Suppressor macrophage (primary cell): ENCODE measurements at regions not wholly inside any gene's neighbourhood (a gene's known extent, or its start where the extent isn't known, plus 50 kb on each side); places are given as distances from the start of the nearest gene placed in this dataset.
A peak's percentile ranks its signal among the peaks of the same experiment; 100 is the strongest.
"Not testable (repeated sequence)": the region's sequence is repeated elsewhere in the genome, so short reads cannot be mapped to it uniquely, and the experiment has no call there.

Source experiments
- DNase-seq, 4 experiments: peaks; one replicate each; pipeline ENCODE4 v3.0.0-alpha.2; 2020 to 2022

DNA sequence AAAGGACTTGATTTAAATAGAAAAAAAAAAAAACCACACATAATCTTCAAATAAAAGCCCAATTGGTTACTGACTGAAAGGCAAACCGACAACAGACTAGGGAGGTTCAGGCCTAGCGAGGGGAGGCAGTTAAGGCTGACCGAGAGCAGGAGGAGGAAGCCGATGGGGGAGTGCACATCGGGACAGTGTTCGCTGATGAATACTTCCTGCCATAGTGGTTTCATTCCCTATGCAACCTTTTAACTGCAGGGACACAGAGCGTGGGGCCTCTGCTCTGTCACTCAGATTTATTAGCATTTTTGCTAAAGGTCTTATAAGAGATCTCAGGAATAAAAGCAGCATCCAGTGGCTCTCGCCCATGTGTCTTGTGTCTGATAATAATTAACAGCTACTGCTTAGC is 343.2 kb upstream of the CHRNA7 start:
- DNase-seq, result not testable (repeated sequence)

DNA sequence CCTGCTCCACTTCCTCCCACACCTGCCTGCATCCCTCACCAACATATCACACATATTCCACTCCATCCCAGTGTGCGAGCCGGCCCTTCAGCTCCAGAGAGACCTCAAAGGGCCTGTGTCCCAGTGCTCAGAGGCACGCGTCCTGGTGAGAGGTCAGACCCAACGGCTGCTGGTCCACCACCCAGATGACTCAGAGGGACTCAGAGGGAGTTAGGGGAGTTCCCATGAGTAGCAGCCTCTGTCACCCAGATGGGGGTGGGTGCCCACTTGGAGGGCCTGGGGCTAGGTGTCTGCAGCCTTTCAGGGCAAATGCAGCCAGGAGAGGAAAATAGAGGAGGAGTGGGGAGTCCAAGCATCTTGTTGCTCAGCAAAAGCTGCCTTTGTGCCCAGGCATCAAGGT is 333.8 kb upstream of the CHRNA7 start:
- not testable (repeated sequence) for DNase-seq

DNA sequence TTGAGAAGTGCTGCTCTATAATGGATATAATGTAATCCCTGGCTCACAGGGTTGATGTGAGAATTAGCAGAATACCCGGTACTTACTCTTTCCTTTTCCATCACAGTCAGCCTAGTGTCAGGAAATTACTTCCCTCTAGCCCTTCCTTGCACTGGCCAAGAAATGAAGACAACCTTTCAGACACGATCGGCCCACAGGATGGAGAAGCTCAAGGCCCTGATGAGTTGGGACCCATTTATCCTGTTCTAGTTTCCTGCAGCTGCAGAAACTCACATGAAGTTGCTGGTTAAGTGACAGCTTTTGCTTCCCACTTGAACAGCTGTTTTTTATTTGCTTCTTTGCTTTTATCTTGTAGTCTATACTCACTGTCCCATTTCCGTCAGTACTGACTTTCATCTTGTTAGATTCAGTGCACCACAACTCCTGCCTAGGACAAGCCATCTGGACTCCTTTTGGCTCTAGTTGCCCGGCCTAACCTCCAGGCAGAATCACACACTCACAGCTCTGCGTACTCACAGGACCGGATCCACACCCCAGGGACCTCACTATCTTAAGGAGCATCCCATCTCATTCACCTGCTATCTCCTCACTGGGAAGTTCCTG is 325.1 kb upstream of the CHRNA7 start:
- DNase-seq, result not testable (repeated sequence)

DNA sequence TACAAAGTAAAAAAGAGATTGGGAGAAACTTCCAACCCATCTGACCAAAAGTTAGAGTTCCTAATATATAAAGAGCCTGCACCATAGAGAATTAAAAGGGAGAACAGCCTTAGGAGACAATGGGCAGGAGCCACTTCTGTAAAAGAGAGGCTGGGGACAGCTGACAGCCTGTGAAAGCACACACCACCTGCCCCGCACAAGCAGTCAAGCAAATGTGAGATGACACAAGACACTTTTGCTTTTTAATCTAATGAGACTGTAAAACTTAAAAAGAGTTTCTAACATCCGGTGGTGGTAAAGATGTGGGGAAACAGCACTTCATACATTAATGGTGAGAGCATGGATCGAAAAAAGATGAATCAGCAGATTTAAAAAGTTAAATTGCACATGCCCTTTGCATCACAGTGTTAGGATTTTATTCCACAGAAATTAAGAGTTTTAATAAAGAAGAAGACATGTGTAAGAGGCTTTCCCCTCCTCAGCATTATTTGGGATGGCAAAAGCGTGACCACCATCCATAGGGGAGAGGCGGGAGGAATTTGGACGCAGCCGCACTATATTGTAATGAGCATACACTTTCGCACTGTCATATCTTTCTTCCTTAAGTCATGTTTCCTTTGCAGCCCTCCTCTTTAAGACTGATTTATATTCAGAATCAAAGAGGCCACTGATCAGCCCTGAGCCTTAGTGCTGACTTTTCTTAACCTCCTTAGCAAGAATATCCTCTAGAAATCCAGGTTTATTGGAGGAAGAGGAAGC is 322.2 kb upstream of the CHRNA7 start:
- not testable (repeated sequence) for DNase-seq

DNA sequence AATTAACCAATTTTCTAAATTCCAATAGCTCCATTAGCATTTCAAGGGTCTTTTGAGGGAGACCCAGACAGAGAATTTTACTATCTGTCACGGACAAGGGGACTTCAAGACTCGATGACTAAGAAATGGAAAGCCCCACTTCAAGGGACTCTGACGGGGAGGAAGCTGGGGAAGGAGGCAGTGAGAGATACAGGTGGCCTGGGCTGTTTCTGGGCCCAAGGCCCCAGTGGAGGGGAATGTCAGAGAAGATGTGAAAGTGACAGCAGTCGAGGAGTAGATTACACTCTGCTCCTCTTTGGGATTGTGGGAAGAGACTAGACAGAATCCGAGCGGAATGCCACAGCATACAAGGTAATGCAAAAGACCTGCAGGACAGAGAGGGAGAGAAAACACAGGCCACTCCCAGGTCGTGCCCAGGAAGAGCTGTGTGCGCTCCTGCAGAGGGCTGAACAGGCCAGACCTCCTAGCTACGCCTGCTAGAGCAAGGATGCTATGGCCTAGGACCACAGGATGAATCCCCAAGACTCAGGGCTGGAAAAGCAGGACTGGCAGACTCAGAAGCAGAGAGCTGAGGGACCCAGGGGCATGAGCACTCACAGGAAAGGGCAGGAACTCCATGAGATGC is 321.5 kb upstream of the CHRNA7 start:
- DNase-seq, result not testable (repeated sequence)

DNA sequence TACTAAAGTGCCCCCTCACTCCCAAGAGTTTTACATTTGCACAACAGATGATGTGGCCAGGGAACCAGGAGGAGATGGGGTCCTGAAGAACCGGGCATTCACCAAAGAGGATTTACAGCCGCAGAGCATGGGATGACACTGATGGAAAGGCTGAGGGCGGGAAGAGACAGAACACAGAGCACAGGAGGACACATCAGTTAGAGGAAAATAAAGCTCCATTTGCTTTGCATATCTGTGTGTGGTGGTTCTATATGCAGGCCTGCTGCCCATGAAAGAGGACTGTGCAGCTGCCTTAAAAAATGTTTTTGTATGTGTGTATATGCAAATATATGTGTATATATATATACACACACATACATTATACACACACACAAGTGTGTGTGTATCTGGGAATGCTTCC is 320.8 kb upstream of the CHRNA7 start:
- DNase-seq, result not testable (repeated sequence)

DNA sequence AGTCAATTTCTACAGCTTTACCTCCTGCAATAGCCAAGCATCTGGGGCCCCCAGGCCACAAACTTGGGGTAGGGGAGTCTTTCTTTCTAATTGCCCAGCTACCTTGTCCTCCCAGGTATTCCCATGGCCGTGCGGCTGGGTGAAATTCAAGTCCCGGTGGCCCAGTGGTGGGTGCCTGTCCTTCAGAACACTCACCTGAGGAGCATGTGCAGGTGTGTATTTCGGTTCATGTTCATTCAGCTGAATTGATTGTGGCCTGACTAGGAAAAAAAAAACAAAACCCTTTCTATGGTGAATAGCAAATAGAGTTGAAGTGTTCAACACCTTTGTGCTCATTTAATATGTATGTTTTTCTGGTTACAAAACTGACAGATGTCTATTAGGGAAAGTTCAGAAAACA is 319.5 kb upstream of the CHRNA7 start:
- DNase-seq, result not testable (repeated sequence)

DNA sequence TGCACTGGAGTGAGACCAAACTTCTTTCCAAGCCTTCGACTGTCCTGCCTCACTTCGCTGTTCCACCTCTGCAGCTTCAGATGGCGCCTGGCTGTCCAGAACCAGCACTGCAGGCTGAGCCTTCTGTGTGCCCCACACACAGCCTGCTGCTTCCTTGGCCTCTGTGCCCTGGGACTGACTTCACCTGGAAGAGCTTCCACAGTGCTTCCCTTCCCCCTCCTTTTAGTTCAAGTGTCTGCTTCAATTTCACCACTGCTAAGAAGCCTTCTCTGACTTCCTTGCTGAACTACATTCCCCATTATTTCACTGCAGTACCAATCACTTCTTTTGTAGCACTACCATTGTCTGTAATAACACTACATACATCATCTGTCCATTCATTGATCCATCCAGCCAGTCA is 315.1 kb upstream of the CHRNA7 start:
- DNase-seq, result not testable (repeated sequence)

DNA sequence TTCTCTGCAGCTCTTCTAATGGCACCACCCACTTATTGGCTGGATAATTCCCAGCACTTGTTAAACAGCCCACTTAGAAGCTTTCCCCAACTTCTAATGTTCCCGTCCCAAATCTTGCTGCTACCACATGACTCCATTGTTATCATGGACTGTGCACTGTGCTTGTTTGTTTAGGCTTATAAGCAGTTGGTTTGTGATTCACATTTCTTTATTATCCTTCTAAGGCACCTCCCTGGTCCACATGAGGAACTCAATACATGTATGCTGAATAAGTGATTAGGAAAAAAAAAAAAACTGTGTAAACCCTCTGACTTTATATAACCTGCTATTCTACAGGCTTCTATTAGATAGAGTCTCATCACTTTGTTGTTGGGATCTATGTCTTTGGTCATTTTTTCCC is 311.7 kb upstream of the CHRNA7 start:
- not testable (repeated sequence) for DNase-seq

DNA sequence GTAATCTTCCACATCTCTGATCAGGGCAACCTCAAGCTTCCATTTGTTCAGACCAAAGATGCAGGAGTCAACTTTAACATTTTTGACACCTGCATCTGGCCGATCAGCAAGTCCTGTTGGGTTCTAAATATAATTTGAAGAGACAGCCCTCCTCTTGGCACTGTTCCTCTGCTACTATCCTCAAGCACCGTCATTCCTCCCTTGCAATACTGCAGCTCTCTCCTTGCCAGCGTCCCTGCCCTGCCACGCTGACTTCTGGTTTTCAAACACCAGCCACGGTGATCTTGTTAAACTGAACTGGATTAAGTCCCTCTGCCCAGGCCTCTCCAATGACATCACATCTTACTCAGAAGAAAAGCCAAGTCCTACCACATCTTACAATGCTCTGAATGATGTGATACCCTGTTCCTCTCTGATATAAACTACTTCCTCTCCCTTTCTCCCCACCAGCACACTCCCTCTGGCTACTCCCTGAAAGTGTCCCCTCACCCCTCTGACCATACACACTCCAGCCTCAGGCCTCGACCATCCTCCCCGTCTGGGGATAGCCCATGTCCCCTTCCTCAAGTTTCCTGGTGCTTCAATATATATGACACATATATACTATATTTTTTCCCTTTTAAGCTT is 310.8 kb upstream of the CHRNA7 start:
- not testable (repeated sequence) for DNase-seq

DNA sequence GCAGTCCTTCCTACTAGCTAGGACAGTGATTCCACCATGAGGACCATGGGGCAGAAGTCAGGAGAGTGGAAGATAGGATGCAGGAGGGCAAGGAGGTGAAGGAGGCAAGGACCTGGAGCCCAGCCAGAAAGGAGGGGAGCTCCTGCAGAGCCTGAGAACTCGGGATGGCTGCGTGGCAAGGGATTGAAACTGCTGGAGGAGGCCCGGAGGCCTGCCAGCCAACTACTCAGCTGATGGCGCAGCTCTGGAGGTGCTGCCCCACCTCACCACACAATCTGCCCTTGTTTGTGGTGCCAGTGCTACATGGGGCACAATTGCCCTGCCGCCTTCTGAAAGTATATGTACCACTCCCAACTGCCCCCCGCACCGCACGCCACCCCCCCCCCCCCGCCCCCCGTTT is 307.3 kb upstream of the CHRNA7 start:
- DNase-seq, result not testable (repeated sequence)

DNA sequence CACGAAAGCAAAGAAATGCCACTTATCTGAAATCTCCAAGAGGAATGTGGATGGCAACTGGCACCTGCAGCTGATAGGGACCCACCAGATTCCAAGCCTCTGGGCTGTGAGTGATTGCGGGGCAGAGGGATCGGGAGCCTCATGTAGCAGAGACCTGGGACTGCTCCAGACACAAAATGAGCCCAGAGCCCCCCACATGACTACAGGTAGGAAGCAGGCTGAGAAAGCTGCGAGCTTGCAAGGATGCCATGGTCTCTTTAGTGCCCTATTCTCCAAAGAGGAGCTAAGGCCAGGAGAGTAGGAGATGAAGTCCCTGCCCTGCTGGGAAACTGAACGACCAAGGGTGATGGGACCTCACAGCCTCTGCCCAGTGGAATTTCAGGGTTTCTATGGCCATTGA is 305.4 kb upstream of the CHRNA7 start:
- not testable (repeated sequence) for DNase-seq

DNA sequence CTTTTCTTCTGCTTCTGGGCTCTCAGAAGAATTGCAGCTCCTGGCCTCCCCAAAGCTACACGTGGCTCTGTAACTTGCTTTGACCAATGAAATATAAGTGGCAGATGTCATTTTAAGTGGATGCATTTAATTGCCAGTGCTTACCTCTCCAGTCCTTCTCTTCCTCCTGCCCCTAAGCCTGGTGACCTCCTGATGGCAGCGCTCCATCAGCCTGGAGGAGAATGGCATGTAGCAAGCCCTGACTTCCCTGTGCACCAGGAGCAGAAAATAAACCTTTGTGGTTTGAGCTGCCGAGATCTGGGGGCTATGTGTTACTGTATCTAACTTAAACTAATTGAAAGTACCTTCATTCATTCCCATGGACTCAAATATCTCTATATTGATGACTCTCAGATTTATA is 304.7 kb upstream of the CHRNA7 start:
- DNase-seq, result not testable (repeated sequence)

DNA sequence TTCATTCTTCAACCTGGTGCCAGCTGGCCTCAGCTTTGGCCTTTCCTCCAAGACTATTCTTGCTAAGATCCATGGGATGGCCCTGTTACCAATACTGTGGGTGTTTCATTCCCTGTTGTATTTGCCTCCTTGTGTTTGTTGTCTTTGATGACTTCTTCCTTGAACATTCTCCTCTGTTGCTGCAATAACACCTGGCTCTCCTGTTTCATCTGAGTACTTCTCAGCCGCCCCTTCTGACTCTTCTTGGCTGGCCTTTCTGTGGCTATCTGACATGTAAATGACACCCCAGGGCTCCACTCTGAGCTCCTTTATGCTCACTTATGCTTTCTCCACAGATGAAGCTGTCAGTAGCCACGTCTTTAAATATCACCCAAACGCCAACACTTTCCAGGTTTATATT is 302.7 kb upstream of the CHRNA7 start:
- DNase-seq, result no peak

DNA sequence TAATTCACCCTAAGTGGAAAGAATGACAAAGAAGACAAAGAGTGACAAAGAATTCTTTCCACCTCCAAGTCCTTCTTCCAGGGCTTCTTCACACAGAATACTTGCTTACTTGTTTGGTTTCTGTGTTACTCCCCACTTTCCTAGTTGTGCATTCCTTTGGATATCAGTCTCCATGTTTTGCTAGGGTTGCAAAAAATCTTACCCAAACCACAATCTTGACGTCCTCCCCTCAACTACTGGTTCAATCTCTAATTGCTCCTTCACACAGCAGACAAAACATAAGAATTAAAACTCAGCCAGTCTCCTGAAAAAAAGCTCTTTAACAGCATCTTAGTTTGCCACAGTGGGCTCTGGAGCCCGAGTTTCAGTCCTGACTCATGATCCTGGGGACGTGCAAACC is 297.6 kb upstream of the CHRNA7 start:
- DNase-seq, result no peak

DNA sequence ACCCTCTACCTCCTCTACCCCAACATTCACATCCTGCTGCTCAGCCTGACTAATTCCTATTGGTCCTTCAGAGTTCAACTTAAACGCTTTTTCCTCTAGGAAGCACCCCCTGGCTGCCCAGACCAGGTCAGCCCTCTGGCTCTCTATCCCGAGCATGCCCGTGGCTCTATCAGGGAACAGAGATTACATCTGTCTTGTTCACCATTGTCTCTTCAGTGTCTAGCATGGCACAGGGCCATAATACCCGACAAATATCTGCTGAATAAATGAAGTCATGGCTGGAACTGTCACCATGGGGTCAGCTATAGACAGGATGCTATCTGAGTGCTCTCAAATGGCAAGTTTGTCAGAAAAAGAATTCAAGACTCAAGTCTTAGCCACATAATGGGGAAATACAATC is 296.9 kb upstream of the CHRNA7 start:
- DNase-seq, result no peak

DNA sequence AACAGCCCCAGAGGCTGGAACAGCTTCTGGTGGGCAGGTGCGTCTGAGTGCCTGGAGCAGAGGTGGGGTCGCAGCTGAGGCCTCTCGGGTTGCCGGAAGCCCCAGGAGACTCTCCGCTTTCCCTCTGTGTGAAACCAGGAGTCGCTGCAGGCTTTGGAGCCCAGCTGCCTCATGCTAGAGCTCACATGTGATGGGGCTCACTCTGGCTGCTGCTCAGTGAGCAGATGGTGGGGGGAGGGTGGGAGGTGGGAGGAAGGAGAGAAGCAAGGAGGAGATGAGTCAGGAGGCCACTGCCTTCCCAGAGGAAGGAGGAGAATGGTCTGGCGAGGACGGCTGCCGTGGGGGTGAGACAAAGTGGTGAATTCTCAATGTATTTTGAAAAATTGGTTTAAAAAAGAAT is 290.1 kb upstream of the CHRNA7 start:
- DNase-seq, result no peak

DNA sequence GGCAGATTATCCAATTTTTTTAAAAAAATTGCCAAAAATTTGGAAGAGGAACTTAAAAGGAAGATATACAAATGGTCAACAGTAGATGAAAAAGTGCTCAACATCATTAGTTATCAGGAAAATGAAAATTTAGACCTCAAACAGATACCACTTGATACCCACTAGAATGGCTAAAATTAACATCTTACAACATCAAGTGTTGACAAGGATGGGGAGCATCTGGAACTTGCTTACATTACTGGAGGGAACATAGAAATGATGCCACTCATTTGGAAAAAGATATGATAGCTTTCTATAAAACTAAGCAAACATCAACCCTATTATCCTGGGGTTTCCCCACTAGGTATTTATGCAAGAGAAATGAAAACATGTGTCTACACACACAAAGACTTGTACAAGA is 284.5 kb upstream of the CHRNA7 start:
- DNase-seq, result no peak

DNA sequence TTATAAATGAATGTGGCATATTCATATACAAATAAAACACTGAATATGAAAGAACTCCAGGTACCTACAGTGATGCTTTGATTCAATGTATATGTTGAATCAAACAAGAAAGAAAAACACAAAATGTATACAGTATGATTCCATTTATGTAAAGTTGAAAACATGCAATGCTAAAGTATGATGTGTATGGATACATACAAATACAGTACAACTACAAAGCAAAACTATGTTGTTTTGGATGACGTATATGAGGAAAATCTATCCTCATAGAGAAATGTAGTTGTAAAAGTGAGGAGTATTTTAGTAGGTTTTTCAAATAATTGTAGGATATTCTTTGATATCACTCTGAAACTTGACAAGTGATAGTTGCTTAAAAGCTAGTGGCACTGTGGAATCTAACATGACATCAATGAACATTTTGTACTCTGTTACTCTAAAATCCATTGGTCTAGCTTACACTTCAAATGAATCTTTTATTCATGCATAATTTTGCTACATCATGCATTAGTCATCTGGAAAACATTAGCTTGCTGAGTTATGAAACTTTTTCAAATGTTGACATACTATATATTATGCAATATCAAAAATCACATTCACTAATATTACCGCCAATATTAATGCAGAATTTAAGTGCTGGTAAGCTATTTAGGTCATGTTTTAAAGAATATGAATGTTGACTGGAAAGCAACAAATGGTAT is 278.1 kb upstream of the CHRNA7 start:
- DNase-seq, result peak in 2 of 4 experiments; percentile 3 to 6

DNA sequence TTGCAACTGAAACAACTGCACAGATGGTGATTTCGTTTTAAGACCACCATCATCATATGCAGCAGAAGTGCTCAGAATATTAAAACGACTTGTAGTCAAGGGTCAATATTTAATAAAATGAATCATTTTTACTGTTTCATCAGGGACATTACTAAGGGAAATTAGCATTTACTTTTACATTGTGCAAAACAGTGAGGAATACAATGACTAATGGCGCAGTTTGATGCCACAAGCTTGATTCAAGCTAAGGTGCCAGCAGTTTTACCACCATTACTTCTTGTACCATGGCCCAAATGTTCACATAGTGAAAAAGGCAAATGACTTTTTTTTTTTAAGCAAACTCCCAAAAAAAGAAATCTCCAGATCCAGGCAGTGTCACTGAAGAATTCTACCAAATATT is 277.4 kb upstream of the CHRNA7 start:
- DNase-seq, result no peak

DNA sequence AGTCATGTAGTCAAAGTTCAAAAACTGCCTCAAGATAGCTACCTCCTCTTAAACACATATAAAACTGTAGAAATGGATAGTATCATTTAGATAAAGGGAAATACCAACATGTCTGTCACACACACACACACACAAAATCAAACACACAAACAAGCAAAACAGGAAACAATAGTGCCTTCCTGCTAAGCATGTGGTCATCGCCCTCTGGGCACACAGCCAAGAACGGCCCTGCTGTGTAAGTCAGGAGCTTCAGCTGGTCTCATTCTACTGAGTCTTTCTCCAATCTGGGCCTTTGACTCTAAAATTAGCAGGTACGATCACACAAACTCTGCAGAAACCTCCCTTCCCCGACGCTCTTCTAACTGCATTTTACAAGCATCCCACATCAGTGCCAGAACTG is 272.2 kb upstream of the CHRNA7 start:
- DNase-seq, result peak; percentile 45 to 75 (median 65)

DNA sequence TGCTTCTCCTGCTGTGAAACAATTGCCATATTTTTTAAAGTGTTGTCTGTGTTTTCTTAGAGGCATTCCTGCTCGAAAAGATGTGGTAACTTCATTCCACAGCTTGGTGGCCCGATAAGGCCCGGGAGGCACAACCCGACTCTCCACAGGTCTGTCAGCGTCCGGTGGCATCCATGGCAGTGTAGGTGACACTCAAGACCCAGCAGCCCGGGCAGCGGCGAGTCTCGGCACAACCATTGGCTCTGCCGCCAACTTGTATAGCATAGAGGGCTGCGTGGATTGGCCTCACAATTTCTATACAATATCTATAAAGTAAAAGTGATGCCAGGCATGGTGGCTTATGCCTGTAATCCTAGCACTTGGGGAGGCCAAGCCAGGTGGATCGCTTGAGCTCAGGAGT is 262.3 kb upstream of the CHRNA7 start:
- no peak for DNase-seq

DNA sequence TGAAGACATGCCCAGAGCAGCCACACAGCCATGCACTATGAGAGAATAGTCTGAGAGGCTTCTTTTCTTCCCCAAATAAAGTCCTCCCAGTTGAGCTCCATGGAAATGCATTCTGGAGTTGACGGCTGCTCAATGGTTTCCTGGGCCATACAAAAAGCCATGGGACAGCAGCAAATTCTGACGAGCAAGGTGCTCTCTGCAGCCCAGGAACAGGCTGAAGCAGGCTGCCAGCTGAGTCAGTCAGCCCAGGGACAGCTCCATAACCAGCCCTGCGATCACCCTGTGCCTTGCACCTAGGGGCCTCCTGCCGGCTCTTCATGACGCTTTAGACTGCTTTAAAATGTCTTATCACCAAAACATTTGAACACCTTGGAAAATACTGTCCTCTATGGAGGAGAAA is 256.3 kb upstream of the CHRNA7 start:
- no peak for DNase-seq
